Endodermal cell (in vitro differentiated cells): ENCODE measurements at regions not wholly inside any gene's neighbourhood (a gene's known extent, or its start where the extent isn't known, plus 50 kb on each side); places are given as distances from the start of the nearest gene placed in this dataset.
A peak's percentile ranks its signal among the peaks of the same experiment; 100 is the strongest.

Source experiments
- DNase-seq: peaks from one replicate; pipeline ENCODE4 v3.0.0-alpha.2; 2017
- H3K27ac ChIP-seq: 2 replicates; pipeline ENCODE4 v1.5.1; 2013; ENCODE audit warnings: mild to moderate bottlenecking, low read depth, low read length, moderate library complexity
- H3K27me3 ChIP-seq: 2 replicates; pipeline ENCODE4 v1.6.1; 2013; ENCODE audit warnings: mild to moderate bottlenecking, low read length, moderate library complexity; ENCODE audit not compliant: insufficient read depth, control insufficient read depth, poor library complexity, severe bottlenecking
- H3K36me3 ChIP-seq: 2 replicates; pipeline ENCODE4 v1.7.0; 2013; ENCODE audit warnings: mild to moderate bottlenecking, low read length, moderate library complexity; ENCODE audit not compliant: control insufficient read depth, insufficient read depth
- H3K4me1 ChIP-seq: one replicate; pipeline ENCODE4 v1.7.0; 2013; ENCODE audit warnings: low read length; ENCODE audit not compliant: control insufficient read depth, insufficient read depth
- H3K4me3 ChIP-seq: 2 replicates; pipeline ENCODE4 v1.5.1; 2013; ENCODE audit warnings: mild to moderate bottlenecking, low read length, moderate library complexity
- H3K9ac ChIP-seq: 2 replicates; pipeline ENCODE4 v1.6.1; 2013; ENCODE audit warnings: mild to moderate bottlenecking, low read length, moderate library complexity; ENCODE audit not compliant: poor library complexity, severe bottlenecking; ENCODE audit errors: extremely low read depth
- H3K9me3 ChIP-seq: 2 replicates; pipeline ENCODE4 v1.6.1; 2013; ENCODE audit warnings: mild to moderate bottlenecking, low read length, moderate library complexity; ENCODE audit not compliant: control insufficient read depth
- H3K27ac Mint-ChIP-seq: 2 replicates; pipeline ENCODE4 v1.8.0; 2020; ENCODE audit warnings: mixed read lengths
- H3K27me3 Mint-ChIP-seq: 2 replicates; pipeline ENCODE4 v1.8.0; 2021; ENCODE audit warnings: mild to moderate bottlenecking, mixed read lengths; ENCODE audit not compliant: insufficient read depth
- H3K36me3 Mint-ChIP-seq: 2 replicates; pipeline ENCODE4 v1.8.0; 2020; ENCODE audit warnings: low read depth, mixed read lengths
- H3K4me1 Mint-ChIP-seq: 2 replicates; pipeline ENCODE4 v1.8.0; 2020; ENCODE audit warnings: mixed read lengths
- H3K4me3 Mint-ChIP-seq: 2 replicates; pipeline ENCODE4 v1.8.0; 2020; ENCODE audit warnings: mild to moderate bottlenecking, moderate library complexity, mixed read lengths
- H3K9me3 Mint-ChIP-seq: 2 replicates; pipeline ENCODE4 v1.8.0; 2020; ENCODE audit warnings: mild to moderate bottlenecking, mixed read lengths
- CTCF ChIP-seq: fragments of 200-600 bp; sonication (generic); conservative IDR thresholded peaks from 2 replicates; pipeline ENCODE4 v1.5.0; 2021; ENCODE audit warnings: antibody characterized with exemption, mild to moderate bottlenecking
- WGBS, 2 experiments: methylation state at CpG; one replicate each; pipeline versions ENCODE4 v1.1.5 to v1.1.7; 2013; ENCODE audit warnings: missing lambda C conversion rate in 2 of 2, mixed read lengths in 1 of 2; ENCODE audit not compliant: insufficient coverage in 1 of 2, insufficient read length in 1 of 2; 5-methylcytosine and 5-hydroxymethylcytosine counted together

GRCh38 chr3:132837615-132838014 lies 115.4 kb upstream of the NPHP3 start:
- no peak overlapping the region for H3K27ac ChIP-seq
- no peaks in the 10 kb centered on the region for H3K36me3 Mint-ChIP-seq
- DNase-seq = no peak
- H3K9me3 Mint-ChIP-seq = no peaks in the 10 kb centered on the region
- H3K4me3 ChIP-seq = no peak overlapping the region
- no peak overlapping the region for H3K9ac ChIP-seq
- WGBS, 2 experiments = 92 to 100% methylated on average over 1 to 2 of the region's 2 CpGs
- peak; percentile 18 for TF ChIP-seq CTCF
- H3K27ac Mint-ChIP-seq = no peak overlapping the region
- no peaks in the 10 kb centered on the region for H3K4me1 ChIP-seq
- H3K27me3 ChIP-seq = no peaks in the 10 kb centered on the region
- H3K4me3 Mint-ChIP-seq = no peak overlapping the region
- no peaks in the 10 kb centered on the region for H3K4me1 Mint-ChIP-seq
- no peaks in the 10 kb centered on the region for H3K9me3 ChIP-seq
- H3K36me3 ChIP-seq = no peaks in the 10 kb centered on the region
- no peaks in the 10 kb centered on the region for H3K27me3 Mint-ChIP-seq

- no peaks in the 10 kb centered on the region for H3K9me3 Mint-ChIP-seq
- no peaks in the 10 kb centered on the region for H3K4me1 Mint-ChIP-seq
- no peak for TF ChIP-seq CTCF
- WGBS, 2 experiments = 81 to 93% methylated on average over 2 to 3 of the region's 3 CpGs
- Histone ChIP-seq H3K4me3 (no peak overlapping the region), H3K9ac (no peak overlapping the region), H3K27me3 (no peaks in the 10 kb centered on the region), H3K4me1 (no peaks in the 10 kb centered on the region), H3K27ac (no peak overlapping the region), H3K36me3 (no peaks in the 10 kb centered on the region), H3K9me3 (no peaks in the 10 kb centered on the region)
- no peak for DNase-seq
- H3K27ac Mint-ChIP-seq = no peak overlapping the region
- H3K36me3 Mint-ChIP-seq = no peaks in the 10 kb centered on the region
- H3K4me3 Mint-ChIP-seq = no peak overlapping the region
- no peaks in the 10 kb centered on the region for H3K27me3 Mint-ChIP-seq
These were observed 112.1 kb upstream of the NPHP3 start for GRCh38 chr3:132834356-132834755.

GRCh38 chr3:132829101-132829500 lies 106.9 kb upstream of the NPHP3 start:
- WGBS, 2 experiments = 94 to 97% methylated on average over 6 to 7 of the region's 7 CpGs
- Histone ChIP-seq H3K9ac (no peak overlapping the region), H3K4me3 (no peak overlapping the region), H3K36me3 (no peaks in the 10 kb centered on the region), H3K9me3 (no peaks in the 10 kb centered on the region), H3K4me1 (no peaks in the 10 kb centered on the region), H3K27me3 (no peaks in the 10 kb centered on the region), H3K27ac (no peak overlapping the region)
- TF ChIP-seq CTCF = peak; percentile 37
- H3K4me1 Mint-ChIP-seq = no peaks in the 10 kb centered on the region
- no peak for DNase-seq
- no peaks in the 10 kb centered on the region for H3K9me3 Mint-ChIP-seq
- H3K27me3 Mint-ChIP-seq = no peaks in the 10 kb centered on the region
- H3K36me3 Mint-ChIP-seq = no peaks in the 10 kb centered on the region
- H3K4me3 Mint-ChIP-seq = no peak overlapping the region
- no peak overlapping the region for H3K27ac Mint-ChIP-seq
